Astrocyte (in vitro differentiated cells and primary cell): ENCODE measurements at regions not wholly inside any gene's neighbourhood (a gene's known extent, or its start where the extent isn't known, plus 50 kb on each side); places are given as distances from the start of the nearest gene placed in this dataset.

ENCODE experiments used
- EZH2 ChIP-seq: IDR thresholded peaks from 2 replicates; pipeline ENCODE4 v1.6.1; 2012; ENCODE audit warnings: mild to moderate bottlenecking, low read length, inconsistent platforms; ENCODE audit not compliant: insufficient read depth
- TF ChIP-seq, protein P1 (sequence below): IDR thresholded peaks from 2 replicates; pipeline ENCODE4 v1.5.1; 2011; ENCODE audit warnings: low read depth, mild to moderate bottlenecking, inconsistent platforms, low read length, moderate library complexity; ENCODE audit not compliant: insufficient read depth

DNA sequence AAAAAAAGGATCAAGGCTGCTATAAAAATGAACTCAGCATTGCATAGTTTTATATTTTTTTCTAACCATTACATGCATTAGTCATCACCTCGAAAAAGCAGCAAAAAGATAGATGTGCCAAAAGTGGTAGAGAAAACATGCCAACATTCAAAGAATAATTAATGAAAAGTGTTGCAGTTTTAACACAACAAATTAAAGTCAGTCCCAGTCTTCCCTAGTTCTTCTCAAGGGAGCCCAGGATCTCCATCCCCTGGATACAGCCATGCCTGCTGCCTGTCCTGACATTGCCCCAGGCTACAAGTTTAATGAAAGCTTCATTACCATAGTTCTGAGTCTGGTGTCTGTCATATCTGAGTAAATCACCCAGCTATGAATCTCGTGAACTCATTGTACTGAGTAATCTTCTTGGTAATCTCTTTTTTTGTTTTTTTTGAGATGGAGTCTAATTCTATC, 116.6 kb upstream of the KLF12 start:
- TF ChIP-seq, protein P1, sequence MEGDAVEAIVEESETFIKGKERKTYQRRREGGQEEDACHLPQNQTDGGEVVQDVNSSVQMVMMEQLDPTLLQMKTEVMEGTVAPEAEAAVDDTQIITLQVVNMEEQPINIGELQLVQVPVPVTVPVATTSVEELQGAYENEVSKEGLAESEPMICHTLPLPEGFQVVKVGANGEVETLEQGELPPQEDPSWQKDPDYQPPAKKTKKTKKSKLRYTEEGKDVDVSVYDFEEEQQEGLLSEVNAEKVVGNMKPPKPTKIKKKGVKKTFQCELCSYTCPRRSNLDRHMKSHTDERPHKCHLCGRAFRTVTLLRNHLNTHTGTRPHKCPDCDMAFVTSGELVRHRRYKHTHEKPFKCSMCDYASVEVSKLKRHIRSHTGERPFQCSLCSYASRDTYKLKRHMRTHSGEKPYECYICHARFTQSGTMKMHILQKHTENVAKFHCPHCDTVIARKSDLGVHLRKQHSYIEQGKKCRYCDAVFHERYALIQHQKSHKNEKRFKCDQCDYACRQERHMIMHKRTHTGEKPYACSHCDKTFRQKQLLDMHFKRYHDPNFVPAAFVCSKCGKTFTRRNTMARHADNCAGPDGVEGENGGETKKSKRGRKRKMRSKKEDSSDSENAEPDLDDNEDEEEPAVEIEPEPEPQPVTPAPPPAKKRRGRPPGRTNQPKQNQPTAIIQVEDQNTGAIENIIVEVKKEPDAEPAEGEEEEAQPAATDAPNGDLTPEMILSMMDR: no peak
- TF ChIP-seq EZH2: no peak
